WTC11 (cell line): ENCODE measurements at regions not wholly inside any gene's neighbourhood (a gene's known extent, or its start where the extent isn't known, plus 50 kb on each side); places are given as distances from the start of the nearest gene placed in this dataset.

Experiments
- ATAC-seq: fragments of 200-7000 bp; cut with Tn5 transposase; 2 replicates; pipeline ENCODE4 v1.10.0; 2021; ENCODE audit warnings: mild to moderate bottlenecking, moderate library complexity
- CTCF ChIA-PET: fragments of 300-600 bp; sonication (Branson Sonifier 250); formaldehyde crosslinking; loops from one replicate; lab custom pipeline; 2021; ENCODE audit warnings: antibody characterized with exemption; lab: Charles Lee
- POLR2A ChIA-PET: fragments of 350-600 bp; sonication (Branson Sonifier 250); formaldehyde crosslinking; loops from one replicate; lab custom pipeline; 2021; ENCODE audit warnings: antibody characterized with exemption; lab: Charles Lee
- DNase-seq: peaks from one replicate; pipeline ENCODE4 v3.0.0; 2021; ENCODE audit warnings: low spot score
- H3K27ac Mint-ChIP-seq: 2 replicates; pipeline ENCODE4 v1.8.0; 2021; ENCODE audit warnings: mixed read lengths
- H3K27me3 Mint-ChIP-seq: 2 replicates; pipeline ENCODE4 v1.8.0; 2021; ENCODE audit warnings: low read depth, mild to moderate bottlenecking, moderate library complexity, mixed read lengths
- H3K36me3 Mint-ChIP-seq: 2 replicates; pipeline ENCODE4 v1.8.0; 2021; ENCODE audit warnings: mixed read lengths
- H3K4me1 Mint-ChIP-seq: 2 replicates; pipeline ENCODE4 v1.8.0; 2022; ENCODE audit warnings: mixed read lengths
- H3K4me3 Mint-ChIP-seq: 2 replicates; pipeline ENCODE4 v1.8.0; 2021; ENCODE audit warnings: mild to moderate bottlenecking, moderate library complexity, mixed read lengths
- H3K9me3 Mint-ChIP-seq: 2 replicates; pipeline ENCODE4 v1.8.0; 2021; ENCODE audit warnings: mixed read lengths
- ATF3 ChIP-seq: sonication (generic); formaldehyde crosslinking; conservative IDR thresholded peaks from 2 replicates; pipeline ENCODE4 v1.8.1; 2022; ENCODE audit warnings: mild to moderate bottlenecking, missing genetic modification reagents
- ATF6 ChIP-seq: sonication (generic); formaldehyde crosslinking; IDR thresholded peaks from 2 replicates; pipeline ENCODE4 v1.8.1; 2023; ENCODE audit warnings: mild to moderate bottlenecking, missing genetic modification reagents
- CREM ChIP-seq: sonication (generic); formaldehyde crosslinking; IDR thresholded peaks from 2 replicates; pipeline ENCODE4 v1.8.1; 2022; ENCODE audit warnings: mild to moderate bottlenecking, missing genetic modification reagents, moderate library complexity
- ERG ChIP-seq: fragments of 250-450 bp; sonication (Bioruptor Pico); IDR thresholded peaks from 2 replicates; pipeline ENCODE4 v1.8.0; 2021; ENCODE audit warnings: mild to moderate bottlenecking
- ETV6 ChIP-seq: sonication (generic); formaldehyde crosslinking; IDR thresholded peaks from 2 replicates; pipeline ENCODE4 v1.8.1; 2022; ENCODE audit warnings: mild to moderate bottlenecking, missing genetic modification reagents
- FOXJ3 ChIP-seq: sonication (generic); formaldehyde crosslinking; IDR thresholded peaks from 2 replicates; pipeline ENCODE4 v1.9.0; 2021; ENCODE audit warnings: missing genetic modification reagents, mild to moderate bottlenecking, borderline replicate concordance
- GABPB1 ChIP-seq: sonication (generic); formaldehyde crosslinking; IDR thresholded peaks from 2 replicates; pipeline ENCODE4 v1.8.1; 2023; ENCODE audit warnings: mild to moderate bottlenecking, missing genetic modification reagents
- GRHL2 ChIP-seq: fragments of 250-450 bp; sonication (Bioruptor Pico); IDR thresholded peaks from 2 replicates; pipeline ENCODE4 v1.8.0; 2022; ENCODE audit warnings: mild to moderate bottlenecking, moderate library complexity; ENCODE audit not compliant: insufficient replicate concordance, severe bottlenecking
- HMGXB4 ChIP-seq: sonication (generic); formaldehyde crosslinking; IDR thresholded peaks from 2 replicates; pipeline ENCODE4 v1.8.1; 2023; ENCODE audit warnings: mild to moderate bottlenecking, moderate library complexity, missing genetic modification reagents
- IRF1 ChIP-seq: sonication (generic); formaldehyde crosslinking; IDR thresholded peaks from 2 replicates; pipeline ENCODE4 v1.8.0; 2023; ENCODE audit warnings: missing genetic modification reagents
- JAZF1 ChIP-seq: fragments of 250-450 bp; sonication (Bioruptor Pico); IDR thresholded peaks from 2 replicates; pipeline ENCODE4 v1.9.0; 2021; ENCODE audit warnings: moderate library complexity, mild to moderate bottlenecking, inconsistent platforms
- KAT7 ChIP-seq: sonication (generic); formaldehyde crosslinking; IDR thresholded peaks from 2 replicates; pipeline ENCODE4 v1.8.1; 2023; ENCODE audit warnings: missing genetic modification reagents, mild to moderate bottlenecking, borderline replicate concordance
- MLX ChIP-seq: sonication (generic); formaldehyde crosslinking; IDR thresholded peaks from 2 replicates; pipeline ENCODE4 v1.8.1; 2023; ENCODE audit warnings: mild to moderate bottlenecking, missing genetic modification reagents, moderate library complexity
- MXD4 ChIP-seq: fragments of 250-450 bp; sonication (Bioruptor Pico); IDR thresholded peaks from 2 replicates; pipeline ENCODE4 v1.8.0; 2021; ENCODE audit warnings: mild to moderate bottlenecking, moderate library complexity, borderline replicate concordance
- PRDM15 ChIP-seq: sonication (generic); formaldehyde crosslinking; IDR thresholded peaks from 2 replicates; pipeline ENCODE4 v1.8.0; 2022; ENCODE audit warnings: missing genetic modification reagents
- PRRX2 ChIP-seq: fragments of 250-450 bp; sonication (Bioruptor Pico); IDR thresholded peaks from 2 replicates; pipeline ENCODE4 v1.8.0; 2021; ENCODE audit warnings: mild to moderate bottlenecking
- ZNF219 ChIP-seq: sonication (generic); formaldehyde crosslinking; IDR thresholded peaks from 2 replicates; pipeline ENCODE4 v1.8.0; 2023; ENCODE audit warnings: missing genetic modification reagents, mild to moderate bottlenecking, borderline replicate concordance

- TF ChIP-seq GABPB1 (CRISPR knock-in tag) (no peak), JAZF1 (no peak), MXD4 (CRISPR knock-in tag) (no peak)
- TF ChIP-seq, all 79 proteins: peak for 0
Observed at GRCh38 chr3:135740751-135741150, 224.8 kb upstream of the PPP2R3A start (continued).

GRCh38 chr3:135751991-135752390 is 213.5 kb upstream of the PPP2R3A start:
- ATAC-seq (no peak), DNase-seq (no peak)
- Mint-ChIP-seq H3K9me3 (no peaks in the 10 kb centered on the region), H3K27ac (no peak overlapping the region), H3K36me3 (no peaks in the 10 kb centered on the region), H3K27me3 (no peaks in the 10 kb centered on the region; the same call in 1 of the 2 replicates), H3K4me1 (peaks cover 11% of the 10 kb centered on the region), H3K4me3 (no peak overlapping the region)
- ChIA-PET CTCF (interaction anchor here (1.1 kb wide), 1 partner anchor 15 kb away, joined by 4 read pairs; no protein-coding TSS in a partner anchor), POLR2A (no interaction called here)
- TF ChIP-seq ERG (CRISPR knock-in tag) (no peak), HMGXB4 (CRISPR knock-in tag) (no peak), ZNF219 (no peak), FOXJ3 (CRISPR knock-in tag) (no peak), ETV6 (CRISPR knock-in tag) (no peak), CREM (CRISPR knock-in tag) (no peak), PRRX2 (no peak), KAT7 (no peak), PRDM15 (no peak), MLX (CRISPR knock-in tag) (no peak), GRHL2 (no peak), ATF6 (CRISPR knock-in tag) (no peak), ATF3 (no peak), IRF1 (no peak)
